GM23338 (cell line): ENCODE measurements at regions not wholly inside any gene's neighbourhood (a gene's known extent, or its start where the extent isn't known, plus 50 kb on each side); places are given as distances from the start of the nearest gene placed in this dataset.

ENCODE experiments used
- CTCF ChIP-seq, 2 experiments: fragments of 200-600 bp in 1 of 2; sonication (generic) in 1 of 2; conservative IDR thresholded peaks; 2 replicates each; pipeline versions ENCODE4 v1.5.1 to v1.6.1; 2016 to 2017; ENCODE audit warnings: antibody characterized with exemption in 2 of 2, low read depth in 2 of 2, mild to moderate bottlenecking in 2 of 2, moderate library complexity in 1 of 2
- EZH2 ChIP-seq: fragments of 200-600 bp; sonication (generic); IDR thresholded peaks from one replicate; pipeline ENCODE4 v1.8.0; 2017; ENCODE audit warnings: antibody characterized with exemption, mild to moderate bottlenecking, low read depth; ENCODE audit not compliant: unreplicated experiment
- POLR2AphosphoS5 ChIP-seq: IDR thresholded peaks from 2 replicates; pipeline ENCODE4 v1.6.1; 2016; ENCODE audit warnings: antibody characterized with exemption, low read depth
- REST ChIP-seq: IDR thresholded peaks from one replicate; pipeline ENCODE4 v1.6.1; 2018; ENCODE audit warnings: antibody characterized with exemption; ENCODE audit not compliant: unreplicated experiment
- STAT1 ChIP-seq: IDR thresholded peaks from one replicate; pipeline ENCODE4 v1.6.1; 2016; ENCODE audit warnings: antibody characterized with exemption; ENCODE audit not compliant: unreplicated experiment

- TF ChIP-seq STAT1 (no peak), POLR2AphosphoS5 (no peak), EZH2 (no peak), CTCF (conservative IDR thresholded peaks at IDR 0.05; ENCODE audit: low read depth in 2 of 2) (peak in 1 of 2 experiments; percentile 35; a peak in 2 of 4 replicates), REST (no peak)
Observed at GRCh38 chr13:92967923-92968322, 258.7 kb upstream of the GPC6 start.
